DND-41 (cell line): ENCODE measurements at regions not wholly inside any gene's neighbourhood (a gene's known extent, or its start where the extent isn't known, plus 50 kb on each side); places are given as distances from the start of the nearest gene placed in this dataset.

Source experiments
- ATAC-seq: fragments of 200-7000 bp; cut with Tn5 transposase; 3 replicates; pipeline ENCODE4 v1.9.1; 2021; ENCODE audit warnings: low read depth; ENCODE audit not compliant: insufficient read depth
- DNase-seq: peaks from one replicate; pipeline ENCODE4 v3.0.0-alpha.2; 2020
- H2AFZ ChIP-seq: 2 replicates; pipeline ENCODE4 v1.6.0; 2012; ENCODE audit warnings: low read depth, low read length
- H3K27ac ChIP-seq: 2 replicates; pipeline ENCODE4 v1.5.1; 2012; ENCODE audit warnings: low read length, inconsistent platforms
- H3K27me3 ChIP-seq: fragments of 200-600 bp; sonication (generic); 2 replicates; pipeline ENCODE4 v1.6.0; 2012; ENCODE audit warnings: low read length, mild to moderate bottlenecking, inconsistent platforms; ENCODE audit not compliant: insufficient read depth, poor library complexity
- H3K36me3 ChIP-seq: 2 replicates; pipeline ENCODE4 v1.5.1; 2012; ENCODE audit warnings: low read length, inconsistent platforms; ENCODE audit not compliant: insufficient read depth
- H3K4me1 ChIP-seq: 2 replicates; pipeline ENCODE4 v1.5.1; 2012; ENCODE audit warnings: mild to moderate bottlenecking, low read length; ENCODE audit not compliant: insufficient read depth
- H3K4me2 ChIP-seq: 2 replicates; pipeline ENCODE4 v1.6.0; 2012; ENCODE audit warnings: mild to moderate bottlenecking, moderate library complexity, low read length, inconsistent platforms; ENCODE audit not compliant: insufficient read depth
- H3K4me3 ChIP-seq, 2 experiments: fragments of 200-600 bp in 1 of 2; shearing (Covaris generic) in 1 of 2; 2 replicates each; pipeline ENCODE4 v1.5.1; 2012 to 2016; ENCODE audit warnings: inconsistent platforms in 2 of 2, low read length in 2 of 2, mild to moderate bottlenecking in 2 of 2, low read depth in 1 of 2, moderate library complexity in 1 of 2
- H3K79me2 ChIP-seq: 2 replicates; pipeline ENCODE4 v1.6.0; 2012; ENCODE audit warnings: low read length, inconsistent platforms; ENCODE audit not compliant: insufficient read depth
- H3K9ac ChIP-seq: 2 replicates; pipeline ENCODE4 v1.6.0; 2012; ENCODE audit warnings: low read depth, mild to moderate bottlenecking, inconsistent platforms, low read length, moderate library complexity
- H3K9me3 ChIP-seq: 2 replicates; pipeline ENCODE4 v1.5.1; 2012; ENCODE audit warnings: low read length, moderate library complexity, mild to moderate bottlenecking, inconsistent platforms; ENCODE audit not compliant: insufficient read depth, severe bottlenecking
- H4K20me1 ChIP-seq: 2 replicates; pipeline ENCODE4 v1.6.0; 2012; ENCODE audit warnings: low read length; ENCODE audit not compliant: insufficient read depth
- EZH2 ChIP-seq: IDR thresholded peaks from 3 replicates; pipeline ENCODE4 v1.6.1; 2012; ENCODE audit warnings: borderline replicate concordance, low read depth, mild to moderate bottlenecking, moderate library complexity, low read length, inconsistent platforms; ENCODE audit not compliant: severe bottlenecking
- TF ChIP-seq, protein P1 (sequence below): IDR thresholded peaks from 2 replicates; pipeline ENCODE4 v1.5.1; 2012; ENCODE audit warnings: borderline replicate concordance, low read length, moderate library complexity, mild to moderate bottlenecking; ENCODE audit not compliant: poor library complexity, severe bottlenecking; ENCODE audit errors: extremely low read depth

DNA sequence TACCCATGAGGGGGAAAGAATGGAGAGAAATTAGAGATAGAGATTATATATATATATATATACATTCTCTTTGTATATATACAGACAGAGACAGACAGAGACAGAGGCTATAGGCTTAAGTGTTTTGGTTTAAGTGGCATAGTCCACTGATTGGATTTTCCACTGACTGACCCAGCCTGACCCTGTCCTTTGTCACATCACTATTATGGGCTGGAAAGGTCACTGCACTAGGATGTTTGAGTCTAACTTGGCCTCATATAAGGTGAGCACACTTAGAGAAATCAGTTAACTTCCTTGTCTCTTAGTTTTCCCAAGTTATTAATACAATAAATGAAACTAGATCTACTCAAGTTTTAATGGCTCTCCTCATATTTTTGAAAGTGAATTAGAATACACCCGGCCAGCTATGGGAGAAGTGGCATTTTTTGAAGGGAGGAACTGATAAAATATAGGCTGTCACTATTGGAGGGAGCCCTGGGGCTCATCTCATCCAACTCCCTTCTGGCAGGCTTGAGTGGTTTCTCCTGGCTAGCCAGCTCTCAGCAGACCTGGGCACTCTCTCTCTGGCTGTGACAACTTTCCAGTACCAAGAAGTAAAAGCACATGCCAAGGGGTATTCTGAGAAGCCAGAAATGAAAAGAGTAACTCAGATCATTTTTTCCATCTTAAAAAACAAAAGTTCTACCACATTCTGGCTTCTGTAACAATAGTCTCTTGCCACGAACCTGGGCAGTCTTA, 455.6 kb upstream of the ANKRD30A start:
- Histone ChIP-seq H3K4me1 (no peaks in the 10 kb centered on the region), H2AFZ (no peak overlapping the region), H3K9me3 (no peaks in the 10 kb centered on the region), H3K4me3 (no peak overlapping the region), H3K36me3 (no peaks in the 10 kb centered on the region), H3K79me2 (no peaks in the 10 kb centered on the region), H4K20me1 (no peaks in the 10 kb centered on the region), H3K4me2 (no peak overlapping the region), H3K27me3 (no peaks in the 10 kb centered on the region), H3K9ac (no peak overlapping the region), H3K27ac (no peak overlapping the region)
- TF ChIP-seq EZH2 = no peak
- TF ChIP-seq, protein P1, sequence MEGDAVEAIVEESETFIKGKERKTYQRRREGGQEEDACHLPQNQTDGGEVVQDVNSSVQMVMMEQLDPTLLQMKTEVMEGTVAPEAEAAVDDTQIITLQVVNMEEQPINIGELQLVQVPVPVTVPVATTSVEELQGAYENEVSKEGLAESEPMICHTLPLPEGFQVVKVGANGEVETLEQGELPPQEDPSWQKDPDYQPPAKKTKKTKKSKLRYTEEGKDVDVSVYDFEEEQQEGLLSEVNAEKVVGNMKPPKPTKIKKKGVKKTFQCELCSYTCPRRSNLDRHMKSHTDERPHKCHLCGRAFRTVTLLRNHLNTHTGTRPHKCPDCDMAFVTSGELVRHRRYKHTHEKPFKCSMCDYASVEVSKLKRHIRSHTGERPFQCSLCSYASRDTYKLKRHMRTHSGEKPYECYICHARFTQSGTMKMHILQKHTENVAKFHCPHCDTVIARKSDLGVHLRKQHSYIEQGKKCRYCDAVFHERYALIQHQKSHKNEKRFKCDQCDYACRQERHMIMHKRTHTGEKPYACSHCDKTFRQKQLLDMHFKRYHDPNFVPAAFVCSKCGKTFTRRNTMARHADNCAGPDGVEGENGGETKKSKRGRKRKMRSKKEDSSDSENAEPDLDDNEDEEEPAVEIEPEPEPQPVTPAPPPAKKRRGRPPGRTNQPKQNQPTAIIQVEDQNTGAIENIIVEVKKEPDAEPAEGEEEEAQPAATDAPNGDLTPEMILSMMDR = no peak
- ATAC-seq (no peak), DNase-seq (no peak)

DNA sequence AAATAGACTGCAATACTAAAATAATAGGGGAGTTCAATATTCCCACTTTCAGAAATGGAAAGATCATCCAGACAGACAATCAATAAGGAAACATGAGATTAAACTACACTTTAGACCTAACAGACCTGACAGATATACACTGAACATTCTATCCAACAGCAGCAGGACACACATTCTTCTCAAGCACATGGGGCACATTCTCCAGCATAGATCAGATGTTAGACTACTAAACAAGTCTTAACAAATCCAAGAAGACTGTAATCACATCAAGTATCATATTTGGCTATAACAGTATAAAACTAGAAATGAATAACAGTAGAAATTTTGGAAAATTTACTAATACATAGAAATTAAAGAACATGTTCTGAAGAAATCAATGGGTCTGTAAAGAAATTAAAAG, 458.9 kb upstream of the ANKRD30A start:
- Histone ChIP-seq H3K4me3 (no peak overlapping the region), H3K9me3 (no peaks in the 10 kb centered on the region), H3K79me2 (no peaks in the 10 kb centered on the region), H3K4me2 (no peak overlapping the region), H3K27ac (no peak overlapping the region), H3K27me3 (no peaks in the 10 kb centered on the region), H3K4me1 (no peaks in the 10 kb centered on the region), H4K20me1 (no peaks in the 10 kb centered on the region), H2AFZ (no peak overlapping the region), H3K9ac (no peak overlapping the region), H3K36me3 (no peaks in the 10 kb centered on the region)
- ATAC-seq (no peak), DNase-seq (no peak)
- no peak for TF ChIP-seq EZH2
- TF ChIP-seq, protein P1 = no peak

DNA sequence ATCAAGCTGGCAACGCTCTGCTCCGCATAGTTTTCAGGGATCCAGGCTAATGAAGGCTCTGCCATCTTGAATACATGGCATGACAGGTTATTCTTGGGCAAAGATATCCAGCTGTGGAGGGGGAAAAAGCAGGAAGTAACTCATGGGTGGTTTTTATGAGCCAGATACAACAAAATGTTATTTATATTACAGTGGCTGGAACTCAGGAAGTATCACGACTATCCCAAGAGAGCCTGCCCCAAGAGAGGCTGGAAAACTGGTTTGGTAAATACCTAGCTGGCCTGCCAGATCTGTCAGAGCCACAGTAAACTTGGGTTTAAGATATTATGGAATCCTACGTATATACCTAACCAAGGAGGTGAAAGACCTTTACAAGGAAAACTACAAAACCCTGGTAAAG, 462.8 kb upstream of the ANKRD30A start:
- Histone ChIP-seq H3K27me3 (no peaks in the 10 kb centered on the region), H3K9me3 (no peaks in the 10 kb centered on the region), H3K27ac (no peak overlapping the region), H2AFZ (no peak overlapping the region), H3K36me3 (no peaks in the 10 kb centered on the region), H4K20me1 (no peaks in the 10 kb centered on the region), H3K4me1 (no peaks in the 10 kb centered on the region), H3K9ac (no peak overlapping the region), H3K79me2 (no peaks in the 10 kb centered on the region), H3K4me2 (no peak overlapping the region), H3K4me3 (no peak overlapping the region)
- no peak for ATAC-seq
- TF ChIP-seq, protein P1 = no peak
- TF ChIP-seq EZH2 = no peak
- no peak for DNase-seq
